ENCODE measurements at regions not wholly inside any gene's neighbourhood (a gene's known extent, or its start where the extent isn't known, plus 50 kb on each side); places are given as distances from the start of the nearest gene placed in this dataset.
"Not testable (repeated sequence)": the region's sequence is repeated elsewhere in the genome, so short reads cannot be mapped to it uniquely, and the experiment has no call there.

GRCh38 chr20:48329676-48330664, 497.8 kb downstream of the PREX1 start:
- DNase-seq (ENCODE audit: low read depth): peak; percentile 33

DNA sequence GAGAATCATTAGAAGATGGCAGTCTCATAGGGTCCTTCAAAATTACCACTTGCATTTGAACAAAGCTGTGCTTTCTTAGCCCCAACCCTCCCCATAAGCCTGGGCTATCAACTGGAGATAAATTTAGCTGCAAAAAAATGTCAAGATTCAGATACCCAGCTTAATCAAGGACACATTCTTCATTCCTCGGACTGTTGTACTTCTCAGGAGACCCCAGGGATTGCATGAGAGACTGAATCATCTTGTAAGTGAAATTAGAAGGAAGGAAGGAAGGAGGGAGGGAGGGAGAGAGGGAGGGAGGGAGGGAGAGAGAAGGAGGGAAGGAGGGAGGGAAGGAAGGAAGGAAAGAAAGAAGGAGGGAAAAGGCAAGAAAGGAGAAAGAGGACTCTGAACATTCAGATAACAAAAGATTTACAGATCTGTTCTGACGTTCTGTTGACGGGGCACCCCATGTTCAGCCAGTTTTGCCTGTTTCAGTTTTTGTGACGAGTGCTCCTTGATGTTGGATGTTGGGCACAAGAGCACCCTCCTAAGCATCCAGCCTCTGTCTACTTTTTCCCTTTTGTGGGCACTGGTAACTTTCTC, 498.7 kb downstream of the PREX1 start:
- no peak for DNase-seq (ENCODE audit: low read depth)

DNA sequence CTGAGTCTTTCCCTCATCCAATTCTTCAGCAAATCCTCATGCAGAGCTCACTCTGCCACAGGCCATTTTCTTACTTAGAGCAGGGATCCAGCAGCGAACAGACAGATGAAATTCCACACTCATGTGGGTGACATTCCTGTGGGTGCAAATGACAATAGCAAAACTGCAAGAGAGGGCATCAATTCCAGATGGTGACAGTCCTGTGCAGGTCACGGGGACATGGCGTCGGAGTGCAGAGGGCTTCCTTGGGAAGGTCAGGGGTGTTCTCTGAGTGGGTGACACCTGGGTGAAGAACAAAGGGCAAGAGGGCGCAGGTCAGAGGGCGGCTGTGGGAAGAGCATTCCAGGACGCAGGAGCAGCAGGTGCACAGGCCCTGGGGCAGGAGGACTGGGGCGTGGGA, 500.0 kb downstream of the PREX1 start:
- DNase-seq (ENCODE audit: low read depth): not testable (repeated sequence)

- DNase-seq (ENCODE audit: low read depth): no peak
Measured at GRCh38 chr20:48326868-48327267, 500.9 kb downstream of the PREX1 start.

DNA sequence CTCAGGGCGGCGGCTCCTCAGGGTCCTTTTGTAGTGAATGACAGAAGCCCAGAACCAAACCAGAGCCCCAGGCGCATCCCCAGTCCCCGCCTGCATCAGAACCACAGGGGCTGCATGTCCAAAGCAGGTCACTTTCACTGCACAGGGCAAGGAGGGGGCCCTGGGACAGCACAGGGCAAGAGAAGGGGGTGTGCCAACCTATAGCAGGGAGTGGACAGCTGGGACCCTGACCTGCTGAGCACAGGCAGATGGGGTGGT, 501.4 kb downstream of the PREX1 start:
- no peak for DNase-seq (ENCODE audit: low read depth)

GRCh38 chr20:48325656-48326433, 502.0 kb downstream of the PREX1 start:
- no peak for DNase-seq (ENCODE audit: low read depth)

DNA sequence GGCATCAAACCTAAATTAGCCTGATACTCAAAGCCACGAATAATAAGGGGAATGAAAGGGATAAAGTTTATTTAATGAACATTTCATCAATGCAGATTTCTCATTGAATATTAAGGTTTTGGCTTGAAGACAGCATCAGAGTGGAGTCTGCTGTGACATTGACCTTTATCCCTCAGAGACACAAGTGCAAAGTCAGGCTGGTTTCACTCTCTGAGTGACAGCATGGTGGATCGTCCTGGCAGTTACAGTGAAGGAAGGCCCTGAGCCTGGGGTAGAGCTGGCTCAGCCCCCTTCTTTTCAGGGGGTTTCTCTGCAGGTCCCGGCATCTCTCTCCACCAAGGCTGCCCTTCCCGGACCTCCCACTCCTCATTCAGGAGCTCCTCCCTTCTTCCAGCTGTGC, 503.1 kb downstream of the PREX1 start:
- no peak for DNase-seq (ENCODE audit: low read depth)

DNA sequence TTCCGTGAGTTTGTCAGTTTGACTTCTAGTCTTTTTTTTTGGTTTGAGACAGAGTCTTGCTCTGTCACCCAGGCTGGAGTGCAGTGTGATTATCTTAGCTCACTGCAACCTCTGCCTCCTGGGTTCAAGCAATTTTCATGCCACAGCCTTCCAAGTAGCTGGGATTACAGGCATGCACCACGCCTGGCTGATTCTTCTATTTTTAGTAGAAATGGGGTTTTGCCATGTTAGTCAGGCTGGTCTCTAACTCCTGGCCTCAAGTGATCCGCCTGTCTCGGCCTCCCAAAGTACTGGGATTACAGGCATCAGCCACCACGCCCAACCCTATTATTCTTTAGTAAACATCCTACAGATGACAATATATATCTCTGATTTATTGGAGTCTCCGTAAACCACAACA, 506.5 kb downstream of the PREX1 start:
- DNase-seq (ENCODE audit: low read depth): no peak

DNA sequence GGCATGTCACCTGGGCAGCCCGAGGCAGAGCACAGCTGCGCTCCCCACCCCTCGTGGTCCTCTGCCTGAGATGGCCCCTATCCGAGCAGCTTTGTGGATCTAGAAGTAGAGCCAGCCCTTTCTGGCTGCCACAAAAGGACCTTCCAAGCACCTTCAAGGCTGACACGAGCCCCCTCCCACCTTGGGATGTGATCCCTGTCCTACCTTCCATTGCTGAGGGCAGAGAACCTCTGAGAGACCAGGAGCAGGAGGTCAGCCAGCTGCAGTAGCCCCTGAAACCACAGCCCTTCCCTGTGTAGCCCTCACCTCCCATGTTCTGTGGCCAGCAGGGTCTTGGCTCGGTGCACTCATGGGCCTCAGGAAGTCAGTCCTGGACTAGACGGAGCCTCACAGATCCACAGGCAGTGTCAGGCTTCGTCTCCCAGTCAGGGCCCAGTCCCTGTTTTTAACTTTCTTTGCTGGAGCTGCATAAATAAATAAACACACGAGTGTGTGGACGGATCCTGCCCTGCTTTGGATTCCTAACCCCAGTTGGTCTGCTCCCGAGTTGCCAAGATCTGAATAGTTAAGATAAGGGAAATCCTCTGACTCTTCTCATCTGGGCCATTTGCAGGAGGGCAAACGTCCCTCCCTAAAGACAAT, 507.7 kb downstream of the PREX1 start:
- no peak for DNase-seq (ENCODE audit: low read depth)

- no peak for DNase-seq (ENCODE audit: low read depth)
Measured at GRCh38 chr20:48317578-48317977, 510.2 kb downstream of the PREX1 start.

GRCh38 chr20:48314925-48315592, 512.7 kb downstream of the PREX1 start:
- no peak for DNase-seq (ENCODE audit: low read depth)

- no peak for DNase-seq (ENCODE audit: low read depth)
Measured at GRCh38 chr20:48313324-48313723, 514.5 kb downstream of the PREX1 start.

DNA sequence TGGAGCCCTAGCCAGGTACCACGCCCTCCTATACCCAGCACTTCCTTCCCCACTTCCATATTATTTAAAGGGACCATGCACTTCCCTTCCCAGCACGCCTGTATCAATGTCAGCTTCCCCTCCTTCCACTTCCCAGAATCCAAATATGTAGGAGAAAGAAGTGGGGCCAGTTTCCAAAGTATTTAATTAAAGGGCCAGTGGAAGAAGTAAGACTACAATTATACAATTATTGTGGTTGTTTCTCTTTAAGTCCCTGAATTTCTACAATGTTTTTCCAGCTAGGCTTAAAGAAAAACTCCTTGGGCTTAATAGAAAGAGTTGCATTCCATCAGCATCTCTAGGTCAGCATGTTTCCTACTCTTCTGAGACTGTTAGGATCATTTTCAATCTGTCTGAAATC, 515.8 kb downstream of the PREX1 start:
- no peak for DNase-seq (ENCODE audit: low read depth)

DNA sequence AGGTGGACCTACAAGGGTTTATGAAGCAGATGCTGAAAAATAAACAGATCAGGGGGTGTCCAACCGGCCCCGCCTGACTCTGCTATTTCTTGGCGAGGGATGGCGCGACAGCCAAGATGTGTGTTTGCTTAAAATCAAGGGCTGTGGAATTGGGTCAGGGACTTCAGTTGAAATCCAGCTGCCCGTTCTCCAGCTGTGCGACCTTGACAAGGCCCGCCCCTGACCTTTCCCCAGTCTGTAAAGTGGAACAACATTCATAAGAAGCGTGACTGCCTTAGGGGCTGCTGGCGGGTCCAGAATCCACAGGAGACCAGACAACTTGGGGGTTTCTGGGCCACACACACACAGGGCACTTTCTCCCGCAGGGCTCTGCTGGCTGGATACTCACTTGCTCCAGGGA, 517.5 kb downstream of the PREX1 start:
- no peak for DNase-seq (ENCODE audit: low read depth)

- no peak for DNase-seq (ENCODE audit: low read depth)
Measured at GRCh38 chr20:48309293-48309692, 518.5 kb downstream of the PREX1 start.

DNA sequence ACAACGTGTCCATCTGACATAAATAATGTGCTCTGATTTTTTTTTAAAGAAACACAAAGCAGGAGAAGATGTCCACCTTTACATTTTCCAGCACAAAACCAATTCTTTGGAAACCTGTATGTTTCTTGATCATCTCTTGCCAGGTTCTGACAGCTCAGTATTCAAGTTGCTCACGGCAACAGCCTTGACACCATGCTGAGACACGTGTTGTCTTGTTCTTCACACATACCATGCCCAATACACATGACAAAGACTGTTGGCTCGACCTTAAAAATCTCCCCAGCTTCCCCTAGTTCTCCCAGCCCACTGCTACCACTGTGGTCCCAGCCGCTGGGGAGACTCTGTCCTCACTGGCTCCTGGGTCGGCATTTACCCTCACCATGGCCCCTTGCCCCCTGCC, 518.9 kb downstream of the PREX1 start:
- DNase-seq (ENCODE audit: low read depth): no peak

DNA sequence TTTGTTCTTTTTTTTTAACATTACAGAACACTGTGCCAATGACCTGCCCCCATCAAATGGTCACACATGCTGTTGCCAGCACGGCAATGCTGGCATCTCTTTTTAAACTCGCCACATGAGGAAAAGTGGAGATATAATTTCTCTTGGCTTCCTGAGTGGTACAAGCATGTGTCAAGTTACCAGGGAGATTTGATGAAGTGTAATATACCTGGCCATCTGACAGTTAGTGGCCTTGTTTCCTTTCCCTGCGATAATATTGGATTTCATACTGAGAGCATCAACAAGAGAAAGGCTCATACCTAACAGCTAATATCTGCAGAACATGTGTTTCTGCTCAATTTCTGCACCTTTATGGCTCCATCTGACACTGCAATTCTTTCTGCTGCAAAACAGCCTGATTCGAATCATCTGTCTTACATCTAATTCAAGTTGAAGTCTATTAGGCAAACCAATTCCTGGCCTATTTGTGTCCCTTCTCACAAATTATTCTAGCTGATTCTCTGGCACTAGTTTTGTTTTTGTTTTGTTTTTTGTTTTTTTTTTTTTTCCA, 519.5 kb downstream of the PREX1 start:
- DNase-seq (ENCODE audit: low read depth): no peak

- no peak for DNase-seq (ENCODE audit: low read depth)
Measured at GRCh38 chr20:48307277-48307676, 520.5 kb downstream of the PREX1 start.

DNA sequence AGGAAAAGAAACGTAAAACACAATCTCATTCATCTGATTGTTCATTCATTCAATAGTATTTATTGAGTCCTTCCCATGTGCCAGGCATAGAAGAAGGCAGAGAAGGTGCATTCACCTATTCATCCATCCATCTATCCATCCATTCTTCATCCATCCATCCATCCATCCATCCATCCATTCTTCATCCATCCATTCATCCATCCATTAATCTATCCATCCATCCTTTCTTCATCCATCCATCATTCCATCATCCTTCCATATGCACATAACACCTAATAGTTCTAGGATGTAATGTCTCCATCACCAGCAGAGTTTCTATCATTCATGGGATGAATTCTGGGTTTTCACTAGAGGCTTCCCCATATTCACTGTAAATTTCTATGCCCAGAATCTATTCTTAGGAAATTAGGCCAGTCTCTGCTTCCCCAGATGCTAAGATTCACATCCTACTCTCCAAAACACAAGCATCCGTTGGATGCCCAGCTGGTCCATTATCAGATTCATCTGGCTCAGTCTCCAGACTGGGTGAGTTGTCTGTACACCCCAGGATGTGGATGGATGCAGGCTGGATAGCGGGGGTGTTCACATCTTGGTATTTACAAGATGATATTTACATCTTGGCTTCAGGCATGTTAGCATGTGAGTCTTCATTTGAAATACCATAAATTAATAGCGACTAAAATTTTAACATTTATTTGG, 517.7 kb upstream of the SULF2 start:
- no peak for DNase-seq (ENCODE audit: low read depth)

DNA sequence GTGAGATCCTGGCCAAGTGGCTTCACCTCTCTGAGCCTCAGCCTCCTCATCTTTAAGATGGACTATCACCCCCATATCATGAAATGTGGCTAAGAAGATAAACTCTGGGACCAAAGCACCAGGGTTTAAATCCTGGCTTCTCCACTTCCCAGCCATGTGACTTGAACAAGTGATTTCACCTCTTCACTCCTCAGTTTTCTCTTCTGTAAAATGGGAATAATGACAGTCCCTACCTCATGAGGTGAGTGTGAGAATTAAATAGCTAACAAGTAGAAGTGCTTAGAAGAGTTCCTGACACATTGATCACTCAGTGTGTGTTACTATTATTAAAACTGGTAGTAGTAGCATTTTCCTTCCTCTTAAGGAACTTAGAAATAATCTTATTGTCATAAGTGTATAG, 516.9 kb upstream of the SULF2 start:
- no peak for DNase-seq (ENCODE audit: low read depth)

GRCh38 chr20:48301189-48301588, 515.9 kb upstream of the SULF2 start:
- DNase-seq (ENCODE audit: low read depth): no peak
